VCaP (cell line): ENCODE measurements at regions not wholly inside any gene's neighbourhood (a gene's known extent, or its start where the extent isn't known, plus 50 kb on each side); places are given as distances from the start of the nearest gene placed in this dataset.

Experiments used
- H3K27ac ChIP-seq: fragments of 450-650 bp; 2 replicates; pipeline ENCODE4 v1.5.1; 2017
- CTCF ChIP-seq: fragments of 450-650 bp; conservative IDR thresholded peaks from 2 replicates; pipeline ENCODE4 v1.5.1; 2017; ENCODE audit warnings: mild to moderate bottlenecking, moderate library complexity

- H3K27ac ChIP-seq = no peak overlapping the region
- no peak for TF ChIP-seq CTCF
Observed at GRCh38 chr9:7287065-7287464, 512.5 kb downstream of the DMAC1 start.

- H3K27ac ChIP-seq = no peak overlapping the region
- TF ChIP-seq CTCF = no peak
Observed at GRCh38 chr9:7286101-7286500, 513.5 kb downstream of the DMAC1 start.

- no peak overlapping the region for H3K27ac ChIP-seq
- TF ChIP-seq CTCF = no peak
Observed at GRCh38 chr9:7285199-7285598, 514.4 kb downstream of the DMAC1 start.

- no peak for TF ChIP-seq CTCF
- no peak overlapping the region for H3K27ac ChIP-seq
Observed at GRCh38 chr9:7284517-7284916, 515.1 kb downstream of the DMAC1 start.

GRCh38 chr9:7284117-7284516 lies 515.5 kb downstream of the DMAC1 start:
- TF ChIP-seq CTCF = no peak
- H3K27ac ChIP-seq = no peak overlapping the region

GRCh38 chr9:7273575-7273974 lies 515.8 kb downstream of the KDM4C start:
- H3K27ac ChIP-seq = no peak overlapping the region
- TF ChIP-seq CTCF = peak; percentile 84

- TF ChIP-seq CTCF = no peak
- H3K27ac ChIP-seq = peak overlapping the region; percentile 79
Observed at GRCh38 chr9:7266911-7267595, 509.3 kb downstream of the KDM4C start.
